BLaER1 treated with 17β-estradiol and CSF1 and Interleukin-3, amounts not matched to agents 10 nM and 100 nM (cell line): ENCODE measurements at regions not wholly inside any gene's neighbourhood (a gene's known extent, or its start where the extent isn't known, plus 50 kb on each side); places are given as distances from the start of the nearest gene placed in this dataset.

Source experiments
- H3K27ac ChIP-seq, 11 experiments: shearing (Covaris generic); formaldehyde crosslinking; 2 replicates each; pipeline ENCODE4 v1.8.1; 2022
- H3K27me3 ChIP-seq, 11 experiments: shearing (Covaris generic); formaldehyde crosslinking; 2 replicates each; pipeline ENCODE4 v1.8.1; 2022
- H3K36me3 ChIP-seq, 11 experiments: shearing (Covaris generic); formaldehyde crosslinking; 2 replicates each; pipeline ENCODE4 v1.8.1; 2022
- H3K4me1 ChIP-seq, 10 experiments: shearing (Covaris generic); formaldehyde crosslinking; 2 replicates each; pipeline ENCODE4 v1.8.1; 2022
- H3K4me2 ChIP-seq, 11 experiments: shearing (Covaris generic); formaldehyde crosslinking; 2 replicates each; pipeline ENCODE4 v1.8.1; 2022
- H3K4me3 ChIP-seq, 10 experiments: shearing (Covaris generic); formaldehyde crosslinking; 2 replicates each; pipeline ENCODE4 v1.8.1; 2022
- H3K9ac ChIP-seq, 11 experiments: shearing (Covaris generic); formaldehyde crosslinking; 2 replicates each; pipeline ENCODE4 v1.8.1; 2022
- H3K9me3 ChIP-seq, 11 experiments: shearing (Covaris generic); formaldehyde crosslinking; replicated peaks in 1 of 11; 2 replicates each; pipeline ENCODE4 v1.8.1; 2022
- H4K20me1 ChIP-seq, 11 experiments: shearing (Covaris generic); formaldehyde crosslinking; 2 replicates each; pipeline ENCODE4 v1.8.1; 2022
- Cebpa-rat ChIP-seq, 11 experiments: shearing (Covaris generic); IDR thresholded peaks; 2 replicates each; pipeline ENCODE4 v1.8.1; 2022

DNA sequence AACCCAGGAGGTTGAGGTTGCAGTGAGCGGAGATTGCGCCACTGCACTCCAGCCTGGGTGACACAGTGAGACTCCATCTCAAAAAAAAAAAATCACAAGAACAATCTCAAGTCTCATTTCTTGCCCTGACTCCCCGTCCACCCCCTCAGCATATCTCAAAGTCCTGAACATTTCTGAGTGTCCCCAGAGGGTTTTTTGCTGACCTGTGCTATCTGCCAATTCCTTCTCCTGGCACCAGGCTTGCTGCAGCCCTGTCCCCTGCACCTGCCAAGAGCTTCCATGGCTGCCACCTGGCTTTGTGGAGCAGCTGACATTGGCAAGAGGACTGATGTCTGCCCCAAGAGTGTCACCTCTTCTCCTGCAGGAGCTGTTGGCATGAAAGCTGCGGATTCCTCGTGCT is 54.9 kb upstream of the PTPRT start:
- H3K36me3 ChIP-seq: no peaks in the 10 kb centered on the region
- no peak for TF ChIP-seq Cebpa-rat (IDR thresholded peaks at IDR 0.05)

DNA sequence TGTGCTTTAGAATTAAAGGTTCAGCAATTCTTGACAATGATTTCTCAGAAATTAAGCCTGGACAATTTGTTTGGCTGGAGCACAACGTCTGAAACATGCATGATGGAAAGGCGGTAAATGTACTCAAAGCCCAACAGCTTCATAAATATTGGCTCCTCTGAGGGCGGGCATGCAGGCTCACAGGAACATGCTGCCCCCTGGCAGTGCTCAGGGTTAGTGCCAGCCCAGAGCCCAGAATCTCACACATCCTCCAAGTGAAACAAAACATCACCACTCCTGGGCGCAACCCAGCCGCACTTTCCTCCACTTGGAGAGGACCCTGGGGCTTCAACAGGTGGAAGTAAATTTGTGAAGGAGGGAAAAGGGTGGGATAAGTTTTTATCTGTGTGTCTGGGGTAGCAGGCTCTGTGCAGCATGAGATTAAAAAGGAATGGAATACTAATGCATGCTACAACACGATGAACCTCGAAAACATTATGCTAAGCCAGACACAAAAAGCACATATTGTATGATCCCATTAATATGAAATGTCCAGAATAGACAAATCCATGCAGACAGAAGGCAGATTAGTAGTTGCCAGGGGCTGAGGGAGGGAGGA is 54.1 kb upstream of the PTPRT start:
- Histone ChIP-seq H3K36me3 (no peaks in the 10 kb centered on the region), H3K9me3 (peaks cover 0 to 10% (median 7%) of the 10 kb centered on the region in 11 experiments; a peak in 6 of 22 replicates), H4K20me1 (no peaks in the 10 kb centered on the region; a peak in 1 of 22 replicates), H3K27ac (no peak overlapping the region), H3K9ac (no peak overlapping the region), H3K4me2 (no peak overlapping the region), H3K4me1 (no peaks in the 10 kb centered on the region), H3K4me3 (no peak overlapping the region), H3K27me3 (no peaks in the 10 kb centered on the region)
- no peak for TF ChIP-seq Cebpa-rat (IDR thresholded peaks at IDR 0.05)

More for the DNA sequence above, 54.9 kb upstream of the PTPRT start:
- Histone ChIP-seq H3K4me2 (no peak overlapping the region), H4K20me1 (no peaks in the 10 kb centered on the region; a peak in 1 of 22 replicates), H3K9ac (no peak overlapping the region), H3K9me3 (peaks cover 0 to 2% (median 0%) of the 10 kb centered on the region in 11 experiments; a peak in 2 of 22 replicates), H3K27ac (no peak overlapping the region), H3K4me3 (no peak overlapping the region), H3K4me1 (no peaks in the 10 kb centered on the region), H3K27me3 (no peaks in the 10 kb centered on the region)

DNA sequence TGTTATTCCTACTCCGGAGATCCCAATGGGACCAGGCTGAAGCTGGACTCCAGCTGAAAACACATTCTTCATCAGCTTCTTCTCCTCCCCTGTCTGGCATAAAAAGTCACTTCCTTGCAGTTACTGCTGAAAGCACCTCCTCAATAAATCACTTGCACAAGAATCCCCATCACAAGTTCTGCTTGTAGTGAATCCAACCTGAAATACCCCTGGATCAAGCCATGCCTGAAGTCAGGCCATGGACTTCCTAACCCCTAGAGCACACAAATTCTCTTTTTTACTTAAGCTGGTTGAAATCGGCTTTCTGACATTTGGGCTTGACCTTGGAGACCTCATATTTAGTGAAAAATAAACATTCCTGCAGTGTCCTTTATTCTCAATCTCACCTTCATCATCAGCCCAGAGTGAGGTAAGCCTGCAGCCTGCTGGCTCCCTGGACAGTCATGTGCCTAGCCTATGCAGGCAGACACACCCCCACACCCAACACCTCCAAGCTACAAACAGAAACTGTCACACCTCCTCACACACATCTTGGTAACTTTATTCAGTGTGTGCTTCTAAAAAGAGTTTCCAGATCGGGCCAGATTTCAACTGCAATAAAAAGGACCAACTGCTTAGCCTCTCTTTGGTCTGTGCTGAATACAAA is 51.5 kb upstream of the PTPRT start:
- TF ChIP-seq Cebpa-rat (IDR thresholded peaks at IDR 0.05): no peak
- Histone ChIP-seq H3K9ac (no peak overlapping the region), H3K4me1 (peaks cover 0 to 10% (median 3%) of the 10 kb centered on the region in 10 experiments; a peak in 7 of 20 replicates), H3K4me3 (no peak overlapping the region), H3K4me2 (no peak overlapping the region), H4K20me1 (no peaks in the 10 kb centered on the region), H3K27ac (no peak overlapping the region), H3K36me3 (no peaks in the 10 kb centered on the region), H3K27me3 (no peaks in the 10 kb centered on the region), H3K9me3 (peaks cover 0 to 10% (median 7%) of the 10 kb centered on the region in 11 experiments; a peak in 6 of 22 replicates)
